NCI-H524 treated with DMSO at 0.1 percent for 48 hours (cell line): ENCODE measurements at regions not wholly inside any gene's neighbourhood (a gene's known extent, or its start where the extent isn't known, plus 50 kb on each side); places are given as distances from the start of the nearest gene placed in this dataset.
A peak's percentile ranks its signal among the peaks of the same experiment; 100 is the strongest.

ENCODE experiments used
- DNase-seq: peaks from one replicate; lab custom pipeline; 2025; lab: John Stamatoyannopoulos, UW

DNA sequence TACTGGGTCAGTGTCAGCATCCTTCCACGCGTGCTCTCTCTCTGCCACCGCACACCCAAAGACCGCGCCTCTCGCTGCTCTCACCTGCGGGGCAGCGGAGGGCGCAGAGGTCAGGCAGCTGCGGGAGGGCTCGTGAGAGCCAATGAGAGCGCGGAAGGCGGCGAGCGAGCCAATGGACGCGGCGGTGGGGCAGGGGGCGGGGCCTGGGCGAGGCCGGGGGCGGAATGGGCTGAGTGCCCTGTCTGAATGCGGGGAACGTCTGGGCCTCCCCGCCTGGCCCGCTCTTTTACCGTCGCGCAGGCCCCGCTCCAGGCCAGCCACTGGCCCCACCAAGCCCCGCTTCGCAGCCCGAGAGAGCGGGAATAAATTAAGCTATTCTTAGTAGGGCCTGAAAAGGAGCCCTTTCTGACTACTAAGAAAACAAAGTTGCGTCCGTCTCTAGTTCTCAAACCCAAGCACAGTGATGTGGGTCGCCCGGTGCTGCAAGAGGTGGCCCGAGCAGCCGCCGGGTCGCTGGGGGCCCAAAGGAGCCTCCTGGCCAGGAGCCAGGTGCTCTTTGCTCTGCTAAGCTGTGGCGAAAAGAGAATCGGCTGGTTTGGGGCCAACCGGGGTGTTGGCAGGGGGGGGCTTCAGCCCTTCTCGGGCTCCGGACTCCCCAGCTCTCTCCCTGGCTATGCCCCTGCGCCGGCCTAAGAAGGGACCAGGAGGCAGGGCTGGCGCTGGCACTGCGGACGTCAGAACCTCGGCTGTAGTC is 81.1 kb upstream of the GLI2 start:
- DNase-seq = no peak

DNA sequence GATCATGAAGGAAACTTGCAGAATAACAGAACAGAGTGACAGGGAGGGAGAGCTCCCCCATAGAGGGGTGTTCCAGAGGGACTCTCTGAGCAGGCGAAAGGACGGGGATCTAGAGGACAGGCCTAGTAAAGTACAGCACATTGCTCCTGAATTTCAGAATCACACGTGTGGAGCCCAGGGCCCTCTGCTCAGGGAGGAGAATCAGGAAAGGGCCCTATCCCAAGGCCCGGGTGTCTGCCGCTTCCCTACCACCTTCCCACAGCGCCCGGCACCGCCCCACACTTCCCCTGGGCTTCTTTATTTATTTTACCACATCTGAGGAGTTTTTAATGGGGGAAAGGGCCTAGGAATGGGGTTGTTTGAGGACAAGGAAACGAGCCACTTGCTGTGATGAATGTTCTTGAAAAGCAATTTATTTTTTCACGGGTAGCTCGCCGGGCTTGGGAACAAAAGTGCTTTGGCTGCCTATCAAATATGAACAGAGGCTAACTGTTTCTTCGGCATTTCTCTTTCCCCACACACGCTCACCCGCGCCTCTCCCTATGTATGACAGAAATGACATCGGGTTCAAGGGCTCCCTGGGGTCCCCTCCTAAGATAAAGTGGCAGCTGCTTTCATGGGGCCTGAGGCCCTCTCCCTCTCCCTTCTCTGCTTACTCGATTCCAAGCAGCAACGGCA is 79.3 kb upstream of the GLI2 start:
- DNase-seq = no peak

DNA sequence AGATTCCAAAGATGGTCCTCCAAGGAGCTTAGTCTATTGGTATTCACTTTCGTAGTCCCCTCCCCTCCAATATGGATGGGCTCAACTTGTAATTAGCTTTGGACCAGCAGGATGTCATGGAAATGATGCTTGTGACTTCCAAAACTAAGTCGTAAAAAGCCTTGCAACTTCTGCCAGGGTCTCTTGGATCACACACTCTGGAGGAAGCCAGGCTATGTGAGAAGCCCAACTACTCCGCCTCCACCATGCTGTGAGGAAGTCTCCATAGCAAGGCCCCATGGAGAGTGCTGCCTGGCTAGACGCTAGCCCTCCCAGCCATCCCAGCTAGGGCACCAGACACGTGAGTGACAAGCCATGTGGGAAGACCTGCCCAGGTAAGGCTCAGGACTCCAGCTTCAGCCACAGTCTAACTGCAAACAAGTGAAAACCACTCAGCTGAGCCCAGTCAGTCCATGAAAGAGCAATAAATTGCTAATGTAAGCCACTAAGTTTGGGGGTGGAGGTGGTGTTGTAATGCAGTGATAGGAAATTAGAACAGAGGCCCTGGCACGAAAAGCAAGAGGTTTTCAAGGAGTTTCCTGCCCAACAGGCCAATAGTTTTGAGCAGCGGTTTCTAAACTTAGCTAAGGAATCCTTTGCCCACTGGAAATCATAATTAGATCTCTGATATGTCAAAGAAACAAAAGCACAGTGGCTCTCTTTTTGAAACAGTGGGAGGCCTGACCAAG is 77.5 kb upstream of the GLI2 start:
- DNase-seq = no peak

DNA sequence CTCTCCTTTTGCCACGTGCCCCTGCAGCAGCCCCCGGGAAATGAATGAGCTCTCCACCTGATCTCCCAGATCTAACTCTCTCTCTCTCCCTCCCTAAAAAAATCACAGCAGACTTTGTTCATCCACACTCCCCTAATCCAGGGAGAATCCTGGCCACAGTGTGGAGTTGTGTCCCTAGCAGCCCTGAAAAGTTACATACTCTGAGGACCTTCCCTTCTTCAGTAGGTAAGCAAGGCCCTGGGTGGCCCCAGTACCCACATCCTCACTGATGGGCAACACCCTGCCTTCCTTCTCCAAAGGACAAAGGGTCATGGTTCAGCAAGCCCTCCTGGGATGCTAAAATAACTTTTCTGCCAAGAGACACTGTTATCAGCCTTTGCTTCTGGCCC is 76.9 kb upstream of the GLI2 start:
- DNase-seq = no peak

DNA sequence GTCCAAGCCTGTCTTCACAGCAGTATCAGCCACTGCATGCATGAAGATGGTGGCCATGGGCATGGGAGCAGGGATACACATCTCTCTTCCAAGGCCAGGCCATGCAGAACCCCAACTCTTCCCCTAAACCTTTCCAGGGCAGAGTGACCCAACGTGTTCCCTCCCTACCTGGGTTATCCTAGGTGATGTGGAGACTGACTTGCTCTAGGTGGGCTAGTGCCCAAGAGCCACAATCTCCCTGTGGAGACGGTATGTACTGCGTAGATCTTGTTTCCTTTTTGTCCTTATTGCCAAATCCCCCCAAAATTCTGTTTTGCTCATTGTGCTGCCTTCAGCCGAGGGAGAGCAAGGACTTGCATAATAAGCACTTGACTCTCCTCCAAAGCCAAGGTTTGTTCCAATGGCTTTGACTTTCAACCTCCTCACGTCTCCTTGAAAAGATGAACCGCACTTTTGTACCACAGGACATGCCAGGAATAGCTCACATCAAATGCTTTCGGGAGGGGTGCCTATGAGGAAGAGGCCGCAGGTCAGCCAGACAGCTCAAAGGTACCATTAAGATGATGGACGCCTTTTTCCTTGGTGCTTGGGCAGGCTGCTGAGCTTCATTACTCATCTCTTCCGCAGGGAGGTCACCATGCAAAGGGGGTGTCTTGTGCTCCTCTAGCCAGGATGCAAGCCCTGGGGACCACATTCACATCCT is 76.2 kb upstream of the GLI2 start:
- no peak for DNase-seq

DNA sequence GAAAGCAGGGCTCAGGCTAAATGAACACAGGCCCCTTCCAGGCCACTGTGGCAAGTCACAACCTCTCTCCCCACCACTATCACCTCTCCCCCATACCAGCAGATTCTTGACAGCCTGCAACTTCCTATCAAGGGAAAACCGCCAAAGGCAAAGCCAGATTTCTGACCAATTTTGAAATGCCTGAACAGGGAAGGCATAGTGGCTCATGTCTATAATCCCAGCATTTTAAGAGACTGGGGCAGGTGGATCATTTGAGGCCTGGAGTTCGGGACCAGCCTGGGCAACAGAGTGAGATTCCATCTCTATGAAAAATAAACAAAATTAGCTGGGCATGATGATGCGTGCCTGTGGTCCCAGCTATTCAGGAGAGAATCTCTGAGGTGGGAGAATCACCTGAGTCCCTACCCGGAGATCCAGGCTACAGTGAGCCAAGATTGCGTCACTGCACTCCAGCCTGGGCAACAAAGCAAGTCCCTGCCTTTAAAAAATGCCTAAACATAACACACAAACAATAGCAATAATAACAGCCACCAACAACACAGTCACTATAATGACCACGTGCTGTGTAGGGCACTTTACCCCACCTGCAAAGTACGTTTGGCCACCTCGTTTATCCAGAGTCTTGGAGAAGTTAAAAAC is 75.5 kb upstream of the GLI2 start:
- no peak for DNase-seq

DNA sequence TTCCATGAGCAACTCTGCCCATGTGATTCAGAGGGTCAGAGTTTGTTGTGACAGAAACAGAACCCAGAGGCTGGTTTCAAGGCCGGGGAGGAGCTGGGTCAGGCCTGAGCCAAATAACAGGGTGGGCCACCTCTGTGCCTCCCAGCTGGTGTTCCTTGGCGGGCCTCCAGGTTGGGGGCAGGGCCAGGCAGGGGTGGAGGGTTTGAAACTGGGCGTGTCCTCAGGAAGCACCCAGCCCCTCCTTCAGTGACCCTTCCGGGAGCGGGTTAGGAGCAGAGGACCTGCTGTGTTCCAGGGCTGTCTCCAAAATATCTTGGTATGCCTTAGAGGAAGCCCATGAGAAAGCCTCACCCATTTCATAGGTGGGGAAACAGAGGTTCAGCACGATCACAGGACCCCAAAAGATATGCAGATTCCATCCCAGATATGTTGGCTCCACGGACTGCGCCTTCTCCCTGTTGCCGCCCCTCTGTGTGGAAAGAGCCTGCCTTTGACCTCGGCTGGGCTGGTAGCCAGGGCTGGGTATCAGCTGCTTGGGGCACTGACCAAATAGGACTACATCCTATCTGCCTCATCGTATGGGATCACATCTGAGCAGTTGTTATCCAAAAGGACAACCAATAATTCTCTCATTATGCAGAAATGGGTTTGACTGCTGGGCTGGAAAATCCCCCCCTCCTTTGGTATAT is 74.8 kb upstream of the GLI2 start:
- no peak for DNase-seq

DNA sequence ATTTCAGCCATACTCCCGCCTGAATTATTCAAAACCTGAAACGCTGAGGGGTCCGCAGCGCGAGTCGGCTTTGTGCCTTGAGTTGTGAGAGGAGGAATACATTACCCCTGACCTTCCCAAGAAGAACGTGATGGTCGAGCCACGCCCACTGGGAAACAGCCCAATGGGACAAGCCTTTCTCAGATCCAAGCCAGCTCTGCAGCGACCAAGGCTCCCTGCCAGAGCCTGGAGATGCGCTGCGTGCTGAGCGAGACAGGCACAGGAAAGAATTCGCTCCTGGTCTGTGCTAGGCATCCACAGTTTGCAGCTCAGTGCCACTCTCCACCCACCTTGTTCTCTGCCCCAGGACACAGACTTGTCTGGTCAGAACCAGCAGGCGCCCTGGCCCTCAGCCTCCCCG is 74.1 kb upstream of the GLI2 start:
- DNase-seq = no peak

DNA sequence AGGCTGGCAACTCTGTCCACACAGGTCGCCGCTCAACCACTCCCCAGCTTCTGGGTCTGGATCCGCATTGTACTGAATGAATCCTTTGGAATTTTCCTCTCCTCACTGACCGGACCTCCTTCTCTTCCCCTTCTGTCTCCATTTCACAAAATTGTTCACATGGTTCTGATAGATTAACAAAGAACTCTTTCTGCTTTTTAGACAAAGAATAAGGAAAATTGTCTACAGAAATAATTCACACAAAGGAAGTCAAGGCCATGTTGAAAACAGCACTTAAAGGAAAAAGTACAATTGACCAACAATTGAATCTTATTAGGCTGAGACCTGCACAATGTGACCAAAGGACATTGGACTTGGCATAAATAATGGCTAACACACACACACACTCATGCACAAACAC is 73.6 kb upstream of the GLI2 start:
- no peak for DNase-seq

DNA sequence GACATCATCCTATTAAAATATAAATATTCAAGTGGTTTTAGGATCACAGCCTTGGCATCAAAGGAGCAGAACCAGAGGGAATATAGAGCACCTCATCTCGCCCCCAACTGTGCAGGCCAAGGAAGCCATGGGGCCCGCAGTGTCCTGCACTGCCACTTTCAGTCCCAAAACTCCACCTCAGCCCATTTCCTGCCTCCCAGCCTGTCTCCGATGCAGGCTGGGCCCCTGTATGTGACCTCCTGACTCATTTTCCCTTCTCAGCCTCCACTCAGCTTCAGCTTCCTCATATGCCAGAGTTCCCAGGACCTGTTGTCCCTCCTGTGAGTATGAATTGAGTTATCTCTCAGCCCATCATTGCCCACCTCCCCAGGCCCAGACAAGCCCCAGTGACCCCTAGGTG is 72.9 kb upstream of the GLI2 start:
- no peak for DNase-seq

DNA sequence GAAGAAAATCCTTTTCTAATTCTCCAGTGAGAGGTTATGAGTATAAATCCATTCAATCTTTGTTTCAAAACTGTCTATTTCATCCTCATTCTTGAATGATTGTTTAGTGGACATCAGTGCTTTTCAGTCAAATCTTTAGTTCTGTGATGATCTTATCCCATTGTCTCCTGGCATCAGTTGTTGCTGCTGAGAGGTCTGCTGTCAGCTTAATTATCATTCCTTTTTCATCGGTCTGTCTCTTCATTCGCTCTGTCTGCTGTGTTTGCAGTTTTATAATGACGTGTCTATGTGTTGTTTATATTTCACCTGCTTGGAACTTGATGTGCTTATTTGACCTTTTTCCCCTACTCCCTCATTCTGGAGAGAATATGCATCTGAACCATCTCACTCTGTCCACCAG is 69.2 kb upstream of the GLI2 start:
- no peak for DNase-seq

DNA sequence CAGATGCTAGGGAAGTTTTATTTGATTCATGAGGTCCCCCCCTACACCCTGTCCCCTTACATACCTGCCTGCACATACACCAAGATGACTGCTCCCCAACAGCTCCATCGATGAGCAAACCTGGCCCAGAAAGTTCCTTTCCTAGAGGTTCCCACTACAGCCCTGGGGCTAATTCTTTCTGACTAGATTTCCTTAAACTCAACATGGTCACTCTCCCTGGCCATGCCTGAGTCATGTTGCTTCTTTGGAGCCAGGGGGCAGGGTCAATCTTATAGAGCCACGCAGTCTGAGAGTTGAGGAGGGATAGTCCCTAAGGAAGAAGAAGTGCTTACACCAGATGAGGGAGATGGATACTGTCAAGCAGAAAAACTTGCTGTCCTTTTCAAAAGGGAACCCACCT is 67.7 kb upstream of the GLI2 start:
- no peak for DNase-seq

DNA sequence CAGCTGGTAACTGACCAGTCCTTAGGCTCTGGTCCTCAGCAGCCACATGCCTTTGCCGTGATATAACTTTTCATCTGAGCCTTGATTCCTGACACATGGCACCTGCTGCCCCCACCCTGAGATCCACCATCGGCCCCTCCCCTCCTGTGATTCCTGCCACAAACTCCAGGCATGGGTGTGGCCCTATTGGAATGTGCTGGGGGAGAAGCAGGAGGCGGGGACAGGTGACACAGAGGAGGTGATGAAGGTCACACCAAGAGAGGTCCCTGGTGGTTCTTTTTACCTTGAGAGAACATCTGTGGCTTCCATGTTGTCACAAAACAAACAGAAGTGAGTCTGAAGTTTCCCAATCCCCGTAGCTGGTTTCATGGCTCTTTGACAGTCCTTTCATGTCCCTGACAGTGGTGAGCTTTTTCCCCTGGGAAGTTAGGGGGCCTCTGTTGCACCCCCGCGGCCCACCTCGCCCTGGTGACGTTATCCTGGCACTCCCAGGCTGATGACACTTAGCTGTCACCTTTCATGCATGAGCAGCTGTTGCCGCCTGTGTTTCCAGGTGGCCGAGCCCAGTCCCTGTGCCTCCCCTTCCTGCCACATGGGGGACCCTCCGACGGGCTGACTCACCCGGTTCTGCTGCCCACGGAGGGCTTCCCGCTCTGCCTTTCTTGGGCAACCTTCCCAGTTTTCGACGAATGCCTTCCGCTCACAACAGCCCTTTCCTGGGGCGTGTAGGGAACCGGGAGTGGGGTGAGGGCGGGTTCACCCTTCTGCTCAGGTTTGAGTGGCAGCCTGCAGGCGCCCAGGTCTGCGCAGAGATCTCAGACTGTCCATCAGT is 66.3 kb upstream of the GLI2 start:
- peak; percentile 35 for DNase-seq

DNA sequence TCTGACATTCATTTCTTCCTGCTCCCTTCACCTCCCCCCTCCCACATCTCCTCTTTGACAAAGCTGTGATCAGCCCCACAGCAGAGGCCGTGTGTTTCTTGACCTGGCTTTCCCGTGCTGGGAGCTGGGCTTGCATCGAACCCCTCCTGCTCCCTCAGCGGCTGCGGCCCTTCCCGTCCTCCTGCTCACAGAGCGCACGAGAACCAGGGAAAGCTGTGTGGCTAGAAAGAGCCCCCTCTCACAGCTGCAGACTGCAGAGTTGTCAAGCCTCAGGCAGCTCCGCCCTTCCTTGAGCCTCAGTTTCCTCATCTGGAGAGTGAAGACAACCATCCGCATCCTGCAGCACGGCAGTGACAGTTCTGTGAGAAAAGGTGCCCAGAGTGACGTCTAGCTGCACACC is 65.7 kb upstream of the GLI2 start:
- no peak for DNase-seq

DNA sequence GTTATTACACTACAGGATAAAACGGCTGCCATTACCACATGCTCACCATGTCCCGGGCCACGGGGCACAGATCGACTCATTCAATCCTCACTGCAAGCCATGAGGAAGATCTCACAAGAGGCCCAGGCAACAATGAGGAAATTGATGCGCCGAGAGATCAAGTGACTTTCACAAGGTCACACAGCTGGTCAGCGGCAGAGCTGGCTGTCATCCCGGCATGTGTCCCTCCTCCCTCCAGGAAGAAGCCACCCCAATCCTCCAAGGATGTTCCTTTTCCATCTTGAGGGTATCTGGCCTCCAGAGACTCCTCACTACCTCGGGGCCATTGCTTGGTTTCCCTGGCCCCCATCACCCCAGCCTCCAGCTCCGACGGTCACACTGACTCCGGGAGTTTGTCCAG is 65.3 kb upstream of the GLI2 start:
- no peak for DNase-seq

DNA sequence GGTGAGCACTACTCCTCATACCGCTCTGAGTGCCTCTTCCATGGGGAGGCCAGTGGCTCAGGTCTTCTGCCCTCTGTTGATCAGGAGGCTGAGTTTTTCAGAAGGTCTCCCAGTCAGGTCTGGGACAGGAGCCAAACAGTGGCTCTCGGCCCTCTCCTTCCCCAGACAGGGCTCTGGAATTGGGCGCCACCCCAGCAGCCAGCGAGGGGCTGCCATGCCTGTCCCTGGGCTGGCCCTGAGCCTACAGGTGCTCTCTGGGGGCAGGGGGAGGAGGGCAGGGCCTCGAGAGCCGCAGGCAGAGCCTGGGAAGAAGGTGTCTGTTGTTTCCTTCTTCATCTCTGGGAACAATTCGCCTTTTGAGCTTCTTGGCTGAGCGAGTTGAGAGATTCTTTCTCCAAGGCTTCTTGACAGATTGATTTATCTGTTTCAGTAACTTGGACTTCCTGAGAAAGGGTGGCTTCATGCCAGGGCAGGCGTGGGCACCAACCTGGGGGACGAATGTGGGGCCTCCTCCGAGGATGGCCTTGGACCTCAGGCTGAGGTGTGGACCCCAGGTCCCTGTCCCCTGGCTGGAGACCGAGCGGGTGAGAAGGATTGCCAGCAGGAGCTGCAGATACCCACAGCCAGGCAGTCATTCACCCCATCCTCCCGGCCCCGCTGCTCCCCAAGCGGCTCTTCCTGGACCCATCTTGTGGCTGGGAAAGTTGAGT is 64.7 kb upstream of the GLI2 start:
- DNase-seq = no peak

DNA sequence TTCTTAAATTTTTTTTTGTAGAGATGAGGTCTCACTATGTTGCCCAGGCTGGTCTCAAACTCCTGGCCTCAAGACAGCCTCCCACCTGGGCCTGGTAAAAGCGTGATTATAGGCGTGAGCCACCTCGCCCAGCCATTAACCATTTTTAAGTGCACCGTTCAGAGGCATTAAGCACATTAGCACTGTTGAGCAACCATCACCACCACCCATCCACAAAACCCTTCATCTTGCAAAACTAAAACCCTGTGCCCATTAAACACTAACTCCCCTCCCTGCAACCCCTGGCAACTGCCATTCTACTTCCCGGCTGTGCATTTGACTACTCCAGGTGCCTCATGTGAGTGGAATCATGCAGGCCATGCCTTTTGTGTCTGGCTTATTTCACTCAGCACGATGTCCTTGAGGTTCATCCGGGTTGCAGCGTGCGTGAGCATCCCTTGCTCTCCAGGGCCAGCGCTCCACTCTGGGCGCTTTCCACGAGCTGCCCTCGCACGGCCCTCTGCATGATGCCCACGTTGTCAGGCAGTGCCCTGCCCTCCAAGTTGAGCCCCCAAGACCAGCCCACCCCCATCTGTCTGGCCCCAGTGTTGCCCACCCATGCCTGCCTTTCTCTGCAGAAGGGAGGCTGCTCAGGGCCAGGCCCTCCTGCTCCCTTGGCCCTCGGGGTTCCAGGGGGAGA is 63.0 kb upstream of the GLI2 start:
- DNase-seq = no peak

DNA sequence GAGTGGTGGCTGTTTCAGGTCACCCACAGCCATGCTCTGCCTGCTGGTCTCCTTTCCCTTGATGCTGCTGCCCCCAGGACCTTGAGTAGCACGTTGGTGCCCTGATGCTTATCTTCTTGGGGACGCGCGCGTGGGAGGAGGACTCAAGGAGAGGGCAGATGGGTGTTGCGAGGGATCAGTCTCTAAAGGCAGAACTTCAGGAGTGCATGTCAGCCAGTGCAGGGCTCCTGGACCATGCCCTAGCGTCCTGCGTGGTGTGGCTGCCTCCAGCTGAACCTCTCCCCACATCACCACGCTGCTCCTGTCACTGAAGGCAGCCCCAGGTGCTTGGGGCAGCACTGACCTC is 62.5 kb upstream of the GLI2 start:
- no peak for DNase-seq

DNA sequence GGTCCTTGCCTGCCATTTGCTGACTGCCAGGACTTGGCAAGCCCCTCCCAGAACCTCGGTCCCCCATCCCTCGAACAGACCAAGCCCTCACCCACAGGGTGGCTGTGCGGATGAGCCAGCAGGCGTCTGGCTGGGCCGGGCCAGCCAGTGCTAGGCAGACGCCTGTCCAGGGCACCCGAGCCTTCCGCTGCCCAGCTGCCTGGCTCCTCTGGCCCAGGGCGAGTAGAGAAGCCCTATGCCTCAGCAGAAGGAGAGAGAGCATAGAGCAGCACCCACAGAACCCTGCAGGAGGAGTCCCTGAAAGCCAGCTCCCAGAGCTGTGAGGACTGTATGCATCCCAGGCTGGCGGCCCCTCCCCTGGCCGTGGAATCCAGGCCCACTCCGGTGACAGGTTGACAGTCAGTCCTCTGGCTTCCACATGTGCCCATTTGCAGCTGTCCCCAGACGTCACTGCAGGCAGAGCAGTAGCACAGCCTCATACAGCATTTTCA is 62.1 kb upstream of the GLI2 start:
- no peak for DNase-seq
